Ureter (tissue), 1 donor: ENCODE measurements at regions not wholly inside any gene's neighbourhood (a gene's known extent, or its start where the extent isn't known, plus 50 kb on each side); places are given as distances from the start of the nearest gene placed in this dataset.
"Not testable (repeated sequence)": the region's sequence is repeated elsewhere in the genome, so short reads cannot be mapped to it uniquely, and the experiment has no call there.

Experiments
- DNase-seq: peaks from one replicate; pipeline ENCODE4 v3.0.0-alpha.2; 2020; ENCODE audit warnings: low spot score
- donor health status: DM: yes; HTN: yes; CAD: no.

DNA sequence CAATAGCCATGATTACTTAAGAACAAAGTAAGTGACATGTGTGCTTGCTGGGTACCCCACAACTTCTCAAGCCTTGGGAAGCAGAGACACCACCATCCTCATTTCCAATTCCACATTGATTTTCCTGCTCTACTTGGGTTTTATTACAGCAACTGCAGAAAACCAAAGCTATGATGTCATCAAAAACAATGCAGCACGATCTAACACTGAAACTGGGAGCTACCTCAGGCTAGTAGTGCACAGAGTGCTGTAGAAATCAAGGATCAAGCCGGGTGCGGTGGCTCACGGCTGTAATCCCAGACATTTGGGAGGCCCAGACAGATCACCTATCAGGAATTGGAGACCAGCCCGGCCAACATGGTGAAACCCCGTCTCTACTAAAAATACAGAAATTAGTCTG lies 174.4 kb upstream of the MSX2 start:
- DNase-seq = no peak

DNA sequence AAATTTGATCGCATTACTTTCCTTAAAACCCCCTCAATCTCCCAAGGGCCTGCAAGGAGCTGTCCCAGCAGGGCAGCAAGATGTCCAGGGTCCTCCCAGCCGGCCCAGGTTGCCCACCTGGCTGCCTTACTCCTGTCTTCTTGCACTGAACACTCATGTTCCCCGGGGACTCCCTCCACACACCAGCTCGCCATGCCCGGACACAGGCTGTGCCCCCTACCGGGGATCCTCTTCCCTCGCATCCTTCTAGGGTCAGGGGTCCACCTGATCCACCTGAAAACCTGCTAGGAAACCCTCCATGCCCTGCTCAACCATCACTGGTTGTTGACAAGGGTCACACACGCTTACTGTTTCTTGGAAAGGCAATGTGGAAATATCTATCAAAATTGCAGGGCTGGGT lies 172.0 kb upstream of the MSX2 start:
- DNase-seq = no peak

DNA sequence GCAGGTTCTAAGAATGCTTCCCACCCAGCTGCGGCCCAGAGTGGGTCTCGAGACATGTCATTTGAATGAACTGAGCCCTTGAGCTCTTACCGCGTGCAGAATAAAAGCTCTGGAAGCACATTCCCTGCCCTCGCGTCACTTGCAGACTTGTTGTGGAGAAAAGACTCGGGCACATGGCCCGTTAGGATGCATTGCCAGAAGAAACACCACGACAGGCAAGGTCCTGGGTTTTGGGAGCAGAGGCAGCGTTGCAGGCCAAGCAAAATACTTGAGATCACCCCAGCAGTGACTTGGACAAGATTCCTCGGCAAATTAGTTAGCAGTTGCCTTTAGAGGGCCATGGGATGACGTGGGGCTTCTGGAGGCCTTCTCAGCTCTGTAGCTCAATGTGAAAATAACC lies 170.8 kb upstream of the MSX2 start:
- DNase-seq = peak; percentile 55

DNA sequence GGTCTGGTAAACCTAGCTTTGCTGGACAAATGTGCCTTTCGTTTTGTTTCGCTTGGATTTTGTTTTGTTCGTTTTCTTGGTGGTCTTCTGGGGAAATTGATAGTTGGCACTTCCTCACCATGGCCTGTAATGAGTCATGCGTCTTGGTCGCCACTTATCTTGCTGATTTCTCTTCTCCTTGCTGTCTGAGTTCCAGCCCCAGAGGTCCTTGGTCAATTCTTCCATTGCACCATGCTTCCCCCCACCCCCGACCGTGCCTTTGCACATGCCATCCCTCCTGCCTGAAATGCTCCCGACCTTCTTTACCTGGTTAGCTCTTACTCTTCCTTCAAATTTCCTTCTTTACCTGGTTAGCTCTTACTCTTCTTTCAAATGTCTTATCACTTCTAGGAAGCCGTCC lies 168.7 kb upstream of the MSX2 start:
- no peak for DNase-seq

DNA sequence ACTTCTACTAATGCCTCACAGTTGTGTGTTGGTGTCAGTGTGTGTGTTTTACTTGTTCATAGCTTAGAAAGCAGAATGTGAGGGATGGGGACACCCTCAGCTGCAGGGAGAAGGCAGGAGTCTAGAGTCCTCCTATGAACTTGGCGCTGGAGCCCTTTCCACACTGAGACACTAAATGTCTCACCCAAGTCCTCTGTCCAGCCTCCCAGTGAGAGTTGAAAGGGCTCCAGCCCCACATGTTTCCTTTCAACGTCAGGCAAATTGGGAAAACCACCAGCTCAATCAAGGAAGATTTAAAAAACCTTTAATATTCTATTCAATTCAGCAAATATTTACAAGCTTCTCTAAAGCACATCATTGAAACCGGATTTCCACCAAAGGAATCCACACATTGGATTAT lies 167.6 kb upstream of the MSX2 start:
- no peak for DNase-seq

DNA sequence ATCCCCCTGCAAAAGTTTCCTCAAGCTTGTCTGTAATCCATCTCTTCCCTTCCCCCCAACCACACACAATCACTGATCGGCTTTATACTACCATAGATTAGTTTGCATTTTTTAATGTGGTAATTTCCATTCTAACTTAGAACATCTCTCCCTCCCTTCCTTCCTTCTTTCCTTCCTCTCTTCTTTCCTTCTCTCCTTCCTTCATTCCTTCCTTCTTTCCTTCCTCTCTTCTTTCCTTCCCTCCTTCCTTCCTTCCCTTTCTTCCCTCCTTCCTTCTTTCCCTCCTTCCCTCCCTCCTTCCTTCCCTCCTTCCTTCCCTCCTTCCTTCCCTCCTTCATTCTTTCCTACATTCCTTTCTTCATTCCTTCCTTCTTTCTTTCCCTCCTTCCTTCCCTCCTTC lies 166.2 kb upstream of the MSX2 start:
- DNase-seq = no peak

DNA sequence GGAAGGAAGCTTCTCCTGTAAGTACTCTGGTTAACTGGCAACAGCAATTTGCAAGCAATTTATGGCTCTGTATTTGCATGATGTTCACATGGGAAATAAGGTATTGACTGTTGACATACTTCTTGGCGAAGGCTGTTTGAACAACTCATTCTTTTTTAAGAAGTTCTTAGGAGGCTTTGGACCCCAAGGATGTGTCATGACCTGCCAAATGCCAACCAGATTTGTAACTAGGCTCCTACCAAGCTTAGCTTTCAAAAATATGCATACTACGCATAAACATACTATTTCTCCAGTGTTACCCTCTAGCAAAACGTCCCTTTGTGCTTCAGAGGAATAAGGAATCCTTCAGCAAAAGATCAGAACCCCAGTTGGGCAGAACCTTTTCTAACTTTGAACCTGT lies 165.2 kb upstream of the MSX2 start:
- no peak for DNase-seq

DNA sequence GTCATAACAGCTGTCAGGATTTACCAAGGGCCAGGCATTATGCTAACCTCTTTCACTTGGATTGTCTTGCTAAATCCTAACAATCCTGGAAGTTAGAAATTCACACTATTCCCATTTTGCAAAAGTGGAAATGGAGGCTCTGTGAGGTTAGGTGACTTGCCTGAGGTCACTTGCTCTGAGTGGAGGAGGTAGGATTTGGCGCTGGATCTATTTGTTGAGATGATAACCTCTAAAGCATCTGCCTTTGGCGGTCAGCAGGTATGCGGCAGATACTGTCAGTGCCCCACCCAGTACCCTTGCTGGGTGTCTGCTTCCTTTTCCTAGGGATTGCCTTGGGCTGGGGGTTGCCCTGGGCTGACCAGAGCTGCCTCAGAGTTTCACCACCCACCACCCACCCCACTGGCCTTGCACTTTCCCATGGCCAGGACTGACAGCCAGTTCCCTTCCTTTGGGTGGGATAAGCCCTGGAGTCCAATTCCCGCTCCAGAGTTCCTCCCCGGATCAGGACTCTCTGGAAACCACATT lies 164.8 kb upstream of the MSX2 start:
- no peak for DNase-seq

DNA sequence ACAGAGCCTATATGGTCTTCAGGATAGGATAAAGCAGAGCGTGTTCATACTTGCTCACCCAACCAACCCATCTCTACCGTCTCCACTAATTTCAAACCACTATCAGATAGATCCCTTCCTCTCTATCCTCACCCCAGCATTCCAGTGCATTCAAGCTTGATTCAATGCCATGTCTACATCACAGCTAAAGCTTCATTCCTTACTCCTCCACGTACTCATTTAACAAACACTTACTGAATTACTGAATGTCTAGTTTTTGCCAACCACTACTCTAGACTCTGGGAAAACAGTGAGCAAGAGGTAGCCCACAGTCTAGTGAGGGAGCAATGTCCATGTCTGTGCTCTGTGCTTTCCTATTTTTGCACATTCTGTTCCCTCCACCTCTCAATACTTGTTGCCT lies 163.5 kb upstream of the MSX2 start:
- no peak for DNase-seq

DNA sequence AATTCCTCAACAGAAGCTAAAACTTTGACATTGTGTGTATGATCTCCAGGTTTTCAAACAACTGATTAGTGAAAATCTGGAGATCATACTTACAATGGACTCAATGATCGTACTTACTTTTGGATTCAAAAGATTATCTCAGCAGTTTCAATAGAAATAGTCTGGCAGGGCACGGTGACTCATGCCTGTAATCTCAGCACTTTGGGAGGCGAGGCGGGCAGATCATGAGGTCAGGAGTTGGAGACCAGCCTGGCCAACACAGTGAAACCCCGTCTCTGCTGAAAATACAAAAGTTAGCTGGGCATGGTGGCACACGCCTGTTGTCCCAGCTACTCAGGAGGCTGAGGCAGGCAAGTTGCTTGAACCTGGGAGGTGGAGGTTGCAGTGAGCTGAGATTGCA lies 161.3 kb upstream of the MSX2 start:
- DNase-seq = not testable (repeated sequence)

DNA sequence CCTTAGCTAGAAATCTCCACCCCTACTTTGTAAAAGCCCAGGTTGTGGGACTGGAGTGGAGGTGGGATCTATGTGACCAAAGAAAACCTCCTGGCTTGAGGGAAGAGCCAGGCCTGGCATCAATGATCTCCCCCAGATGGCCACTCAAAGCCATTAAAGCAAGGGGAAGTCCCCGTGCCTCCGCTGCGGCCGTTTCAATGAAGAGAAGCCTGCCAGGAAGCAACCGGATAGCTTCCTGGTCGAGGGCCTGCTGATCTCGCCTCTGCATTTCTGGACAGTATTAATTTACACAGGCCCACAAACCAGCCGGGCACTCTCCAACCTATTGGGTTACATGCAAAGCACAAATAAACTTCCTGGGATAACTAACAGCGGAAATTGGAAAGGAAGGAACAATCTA lies 160.5 kb upstream of the MSX2 start:
- no peak for DNase-seq

DNA sequence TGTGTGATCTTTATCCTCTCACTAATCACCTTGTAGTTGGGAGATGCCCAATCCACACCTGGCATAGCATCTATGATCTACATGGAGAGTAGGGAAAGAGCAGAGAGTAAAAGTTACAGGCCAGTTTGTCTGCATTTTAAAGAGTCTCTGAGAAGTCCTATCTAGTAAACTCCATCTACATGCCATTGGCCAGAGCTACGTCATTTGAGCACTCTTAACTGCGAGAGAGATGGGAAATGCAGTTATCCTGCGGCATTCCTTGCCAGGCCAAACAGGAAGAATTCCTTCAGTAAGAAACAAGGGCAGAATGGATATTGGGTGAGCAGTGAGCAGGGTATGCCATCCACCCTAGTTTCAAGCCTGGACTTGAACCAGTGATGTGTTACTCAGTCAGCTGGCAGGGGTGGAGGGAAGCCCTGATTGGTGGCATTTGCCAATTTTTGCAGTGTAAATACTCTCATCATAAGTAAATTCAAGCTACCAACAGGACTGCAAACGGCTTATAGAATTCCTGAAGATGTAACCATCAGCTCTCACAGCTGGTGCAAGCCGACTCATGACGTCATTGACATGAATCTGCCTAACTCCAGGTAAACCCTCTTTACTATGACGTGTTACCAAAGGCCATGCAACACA lies 156.8 kb upstream of the MSX2 start:
- no peak for DNase-seq

DNA sequence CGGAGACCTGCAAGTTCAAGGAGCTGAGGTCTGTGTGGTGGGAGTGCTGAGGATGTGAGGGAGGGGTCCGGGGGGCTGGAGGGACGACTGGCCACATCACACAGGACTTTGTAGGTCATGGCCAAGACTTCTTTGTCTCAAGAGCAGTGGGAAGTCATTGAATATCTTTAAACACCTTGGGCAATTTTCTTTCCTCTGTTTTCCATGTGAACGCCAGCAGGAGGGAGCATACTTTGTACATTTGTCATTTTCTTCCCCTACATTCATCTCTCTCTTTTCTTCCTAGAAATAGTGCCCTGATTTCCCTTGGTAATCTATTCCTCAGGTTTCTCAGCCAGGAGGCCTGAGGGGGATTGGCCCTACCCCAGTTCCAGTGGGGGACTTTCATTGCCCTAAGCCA lies 153.7 kb upstream of the MSX2 start:
- no peak for DNase-seq

DNA sequence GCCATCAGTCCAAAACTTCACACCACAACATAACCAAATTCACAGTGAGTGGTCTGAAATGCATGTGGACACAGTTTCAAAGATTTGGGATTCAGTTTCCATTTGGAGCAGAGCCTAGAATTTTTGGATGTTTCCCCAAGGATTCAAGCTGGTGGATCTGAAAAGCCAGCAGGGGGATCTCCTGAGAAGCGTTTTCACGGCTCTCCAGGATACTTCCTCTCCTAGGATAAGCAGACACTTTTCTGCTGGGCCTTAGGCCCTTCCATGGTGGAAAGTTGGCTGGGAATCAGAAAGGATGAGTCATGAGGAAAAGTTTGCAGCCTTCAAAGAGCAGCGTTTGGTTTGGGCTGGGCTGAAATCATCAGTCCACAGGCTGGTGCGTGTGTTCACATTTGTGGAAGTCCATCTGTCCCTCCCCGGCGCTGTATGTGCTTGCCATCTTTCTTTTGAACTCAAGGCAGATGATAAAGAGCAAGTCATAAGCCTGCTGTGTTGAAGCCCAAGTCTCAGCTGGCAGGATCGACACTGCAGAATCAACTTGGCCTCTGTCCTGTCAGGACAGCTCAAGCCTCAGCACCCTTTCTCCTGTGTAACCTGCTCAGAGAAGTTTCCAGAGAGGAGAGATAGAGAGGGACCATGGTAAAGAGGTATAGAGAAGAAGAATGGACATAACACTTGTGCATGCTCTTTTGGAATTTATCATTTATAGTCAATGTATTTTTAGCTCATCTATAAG lies 152.6 kb upstream of the MSX2 start:
- DNase-seq = peak; percentile 85

DNA sequence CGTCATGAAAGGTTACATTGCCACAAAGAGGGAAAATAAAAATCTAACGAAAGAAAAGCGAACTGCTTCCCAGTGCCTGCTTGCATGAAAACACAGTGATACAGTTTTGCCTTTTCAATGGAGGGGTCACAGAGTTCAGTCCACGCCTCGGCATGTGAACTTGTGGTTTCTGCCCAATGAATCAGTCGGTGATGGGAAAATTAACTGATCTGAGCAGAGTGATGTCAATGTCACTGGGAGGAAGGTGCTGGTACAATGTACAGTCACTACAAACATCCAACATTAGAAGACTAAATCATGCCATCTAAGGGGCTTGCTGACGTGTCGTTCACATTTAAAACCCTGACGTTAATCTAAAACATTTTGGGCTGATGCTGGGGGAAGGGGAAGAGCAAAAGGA lies 151.8 kb upstream of the MSX2 start:
- no peak for DNase-seq

DNA sequence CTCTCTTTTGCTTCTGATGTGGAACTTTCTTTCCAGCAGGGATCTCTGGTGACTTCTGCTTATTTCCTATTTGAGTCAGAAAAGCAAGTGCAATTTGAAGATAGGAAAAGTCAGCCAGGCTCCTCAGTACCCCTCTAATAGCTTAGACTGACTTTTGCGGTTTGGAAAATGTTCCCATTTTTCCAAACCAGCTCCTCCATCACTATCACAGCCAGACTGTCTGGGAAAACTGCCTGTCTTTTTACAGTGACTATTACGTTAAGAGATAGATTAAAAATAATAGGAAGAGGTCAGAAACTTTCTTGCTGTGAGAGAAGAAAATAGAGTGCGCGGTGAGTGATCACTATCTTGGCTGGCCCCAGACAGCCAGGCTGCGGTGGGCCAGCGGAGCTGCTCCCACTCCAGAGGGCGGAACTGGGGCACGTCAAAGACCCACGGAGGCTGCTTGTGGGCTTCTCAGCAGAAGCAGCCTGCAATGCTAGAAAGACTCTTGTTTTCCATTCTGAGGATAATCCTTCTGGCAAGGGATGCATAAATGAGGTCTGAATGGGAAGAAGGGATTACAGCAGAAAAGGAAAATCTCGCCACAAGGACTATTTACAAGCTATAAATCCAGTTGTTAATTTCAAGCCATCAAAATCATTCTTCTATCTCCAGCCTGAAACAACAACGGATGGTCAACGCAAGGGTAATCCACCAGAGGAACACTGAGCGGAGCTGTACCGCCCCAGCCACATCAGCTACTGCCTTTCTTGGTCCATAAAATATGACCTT lies 151.0 kb upstream of the MSX2 start:
- DNase-seq = no peak

DNA sequence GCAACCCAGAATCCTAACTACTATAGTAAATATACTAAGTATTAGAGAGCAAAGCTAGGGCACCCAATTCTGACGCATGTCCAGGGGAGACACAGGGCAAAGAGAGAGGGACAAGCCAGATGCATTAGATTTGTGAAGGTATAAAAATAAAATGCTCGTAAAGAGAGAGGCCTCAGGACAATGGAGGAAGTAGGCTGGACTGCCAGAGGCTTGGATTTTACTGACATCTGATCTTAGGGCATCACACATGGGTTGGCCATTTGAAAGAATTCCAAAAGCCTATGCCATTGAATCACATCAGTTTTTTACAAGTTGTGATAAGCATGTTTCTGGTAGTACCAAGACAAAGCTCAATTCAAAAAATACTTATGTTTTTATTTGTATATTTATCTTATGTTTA lies 149.3 kb upstream of the MSX2 start:
- no peak for DNase-seq

DNA sequence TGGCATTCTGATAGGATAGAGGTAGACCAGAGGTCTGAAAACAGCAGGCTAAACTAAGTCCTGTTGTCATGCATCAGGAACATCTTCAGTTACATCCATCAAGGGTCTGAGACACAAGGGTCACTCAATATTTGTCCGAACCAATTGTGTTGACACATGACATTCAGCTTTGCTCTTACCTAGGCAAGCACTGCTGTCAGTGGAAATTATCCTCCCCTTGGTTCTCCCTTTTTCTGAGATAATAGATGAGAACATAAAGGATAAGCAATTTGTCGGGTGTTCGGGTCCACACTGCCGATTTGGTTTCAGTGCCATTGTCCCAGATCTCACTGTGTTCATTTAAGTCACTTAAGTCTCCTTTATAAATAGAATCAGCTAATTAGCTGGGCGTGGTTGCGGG lies 148.3 kb upstream of the MSX2 start:
- no peak for DNase-seq

DNA sequence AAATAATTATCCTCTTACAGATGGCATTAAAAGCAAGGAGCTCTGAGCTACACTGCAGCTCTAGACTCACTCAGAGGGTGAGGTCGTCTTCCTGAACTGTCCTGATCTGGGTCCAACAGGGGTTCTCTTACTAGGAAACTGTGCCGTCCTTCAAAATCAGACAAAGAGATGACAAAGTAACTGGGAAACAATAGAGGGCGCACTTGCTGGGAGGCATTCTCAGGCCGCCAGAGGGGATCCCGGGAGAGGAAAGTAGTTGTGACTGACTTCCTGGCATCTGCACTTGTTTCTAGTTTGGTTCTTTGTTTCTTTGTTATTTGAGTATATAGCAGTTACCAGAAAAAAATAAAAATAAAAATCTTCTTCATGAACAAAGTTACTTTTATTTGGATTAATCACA lies 142.9 kb upstream of the MSX2 start:
- DNase-seq = no peak

DNA sequence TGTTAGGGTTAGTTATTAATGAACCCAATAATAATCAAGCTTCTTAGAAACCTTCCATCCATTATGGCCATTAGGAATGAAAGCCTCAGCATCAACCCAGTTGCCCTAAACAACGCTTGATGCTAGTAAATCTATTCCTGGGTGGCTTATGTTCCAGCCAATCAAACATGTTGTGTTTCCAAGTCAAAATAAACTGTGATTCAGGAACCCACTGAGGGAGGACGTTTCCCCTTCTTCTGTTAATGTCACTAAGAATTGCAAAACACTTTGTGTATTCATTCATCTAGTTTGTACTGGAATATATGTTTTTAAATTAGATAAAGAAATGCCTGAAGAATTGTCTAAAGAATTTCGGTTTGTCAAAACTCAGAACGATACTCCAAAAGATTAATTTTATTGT lies 142.5 kb upstream of the MSX2 start:
- DNase-seq = no peak

DNA sequence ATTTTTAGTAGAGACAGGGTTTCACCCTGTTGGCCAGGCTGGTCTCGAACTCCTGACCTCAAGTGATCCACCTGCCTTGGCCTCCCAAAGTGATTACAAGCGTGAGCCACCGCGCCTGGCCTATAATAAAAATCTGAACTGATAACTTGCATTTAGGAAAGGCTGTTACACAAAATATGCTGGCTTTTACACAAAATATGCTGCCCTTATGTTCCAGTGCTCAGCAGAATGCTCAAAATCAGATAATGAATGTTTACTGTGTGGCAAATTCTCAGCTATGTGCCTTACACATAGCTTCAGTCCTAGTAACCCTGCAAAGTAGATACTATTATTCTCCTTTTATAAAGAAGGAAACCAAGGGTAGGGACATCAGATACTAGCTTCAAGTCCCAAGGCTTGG lies 141.3 kb upstream of the MSX2 start:
- DNase-seq = no peak

DNA sequence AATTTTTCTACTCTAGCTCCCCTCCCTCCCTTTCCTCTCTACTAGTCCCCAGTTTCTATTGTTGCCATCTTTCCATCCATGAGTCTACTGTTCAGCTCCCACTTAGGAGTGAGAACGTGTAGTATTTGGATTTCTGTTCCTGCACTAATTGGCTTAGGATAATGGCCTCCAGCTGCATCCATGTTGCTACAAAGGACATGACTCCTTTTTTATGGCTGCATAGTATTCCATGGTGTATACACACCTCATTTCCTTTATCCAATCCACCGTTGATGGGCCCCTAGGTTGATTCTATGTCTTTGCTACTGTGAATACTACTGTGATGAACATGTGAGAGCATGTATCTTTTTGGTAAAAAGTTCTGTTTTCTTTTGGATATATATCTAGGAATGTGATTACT lies 138.9 kb upstream of the MSX2 start:
- no peak for DNase-seq

DNA sequence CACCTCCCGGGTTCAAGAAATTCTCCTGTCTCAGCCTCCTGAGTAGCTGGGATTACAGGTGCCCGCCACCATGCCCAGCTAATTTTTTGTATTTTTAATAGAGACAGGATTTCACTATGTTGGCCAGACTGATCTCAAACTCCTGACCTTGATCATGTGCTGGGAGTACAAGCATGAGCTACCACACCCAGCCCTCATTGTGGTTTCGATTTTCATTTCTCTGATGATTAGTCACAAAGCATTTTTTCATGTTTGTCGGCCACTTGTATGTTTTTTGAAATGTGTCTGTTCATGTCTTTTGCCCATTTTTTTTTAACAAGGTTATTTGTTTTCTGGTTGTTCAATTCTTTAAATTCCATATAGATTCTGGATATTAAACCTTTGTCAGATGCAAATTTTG lies 138.2 kb upstream of the MSX2 start:
- DNase-seq = not testable (repeated sequence)
